Keratinocyte (primary cell): ENCODE measurements at regions not wholly inside any gene's neighbourhood (a gene's known extent, or its start where the extent isn't known, plus 50 kb on each side); places are given as distances from the start of the nearest gene placed in this dataset.

Experiments
- DNase-seq: peaks from one replicate; pipeline ENCODE4 v3.0.0-alpha.2; 2011; ENCODE audit warnings: low read depth, missing footprints, low spot score
- FAIRE-seq: peaks from 2 replicates; lab custom pipeline; 2011; peaks lifted over from hg19 to GRCh38; lab: Jason Lieb, UNC
- H2AFZ ChIP-seq: 2 replicates; pipeline ENCODE4 v1.6.0; 2012; ENCODE audit warnings: low read length, control low read depth, inconsistent platforms; ENCODE audit not compliant: control insufficient read depth
- H3K27ac ChIP-seq: 2 replicates; pipeline ENCODE4 v1.5.1; 2011; ENCODE audit warnings: low read length; ENCODE audit not compliant: control insufficient read depth, insufficient read depth
- H3K27me3 ChIP-seq: 3 replicates; pipeline ENCODE4 v1.6.0; 2011; ENCODE audit warnings: low read length; ENCODE audit not compliant: control insufficient read depth, insufficient read depth; ENCODE audit errors: extremely low read depth
- H3K36me3 ChIP-seq, 2 experiments: 2 replicates in 1 of 2; 3 replicates in 1 of 2; pipeline ENCODE4 v1.5.1; 2011; ENCODE audit warnings: low read length in 2 of 2, mild to moderate bottlenecking in 1 of 2; ENCODE audit not compliant: control insufficient read depth in 2 of 2, insufficient read depth in 2 of 2; ENCODE audit errors: extremely low read depth in 1 of 2
- H3K4me1 ChIP-seq: 3 replicates; pipeline ENCODE4 v1.5.1; 2011; ENCODE audit warnings: low read length; ENCODE audit not compliant: control insufficient read depth, insufficient read depth; ENCODE audit errors: extremely low read depth
- H3K4me2 ChIP-seq: 3 replicates; pipeline ENCODE4 v1.6.0; 2011; ENCODE audit warnings: low read depth, low read length; ENCODE audit not compliant: control insufficient read depth, insufficient read depth; ENCODE audit errors: extremely low read depth
- H3K4me3 ChIP-seq, 3 experiments: fragments of 200-600 bp in 1 of 3; sonication (generic) in 1 of 3; 2 replicates in 2 of 3; 3 replicates in 1 of 3; pipeline ENCODE4 v1.5.1; 2011 to 2016; ENCODE audit warnings: low read length in 3 of 3, mild to moderate bottlenecking in 3 of 3, control low read depth in 2 of 3, inconsistent platforms in 1 of 3, low read depth in 1 of 3, mixed read lengths in 1 of 3, mixed run types in 1 of 3, moderate library complexity in 1 of 3; ENCODE audit not compliant: control insufficient read depth in 2 of 3, insufficient read depth in 2 of 3; ENCODE audit errors: extremely low read depth in 1 of 3
- H3K79me2 ChIP-seq: 2 replicates; pipeline ENCODE4 v1.6.0; 2012; ENCODE audit warnings: low read length; ENCODE audit not compliant: control insufficient read depth, insufficient read depth
- H3K9ac ChIP-seq: 3 replicates; pipeline ENCODE4 v1.6.0; 2011; ENCODE audit warnings: low read length; ENCODE audit not compliant: control insufficient read depth, insufficient read depth; ENCODE audit errors: extremely low read depth
- H3K9me1 ChIP-seq: 3 replicates; pipeline ENCODE4 v1.6.0; 2011; ENCODE audit warnings: low read length; ENCODE audit not compliant: control insufficient read depth, insufficient read depth; ENCODE audit errors: extremely low read depth
- H3K9me3 ChIP-seq: 2 replicates; pipeline ENCODE4 v1.5.1; 2012; ENCODE audit warnings: low read depth, low read length; ENCODE audit not compliant: control insufficient read depth
- H4K20me1 ChIP-seq: 3 replicates; pipeline ENCODE4 v1.6.0; 2011; ENCODE audit warnings: low read length; ENCODE audit not compliant: control insufficient read depth, insufficient read depth; ENCODE audit errors: extremely low read depth
- CTCF ChIP-seq, 3 experiments: IDR thresholded peaks in 1 of 3; conservative IDR thresholded peaks in 1 of 3; optimal IDR thresholded peaks in 1 of 3; 2 replicates in 2 of 3; 3 replicates in 1 of 3; pipeline versions ENCODE3 to v1.5.1; 2011; ENCODE audit warnings: low read length in 3 of 3, mild to moderate bottlenecking in 3 of 3, moderate library complexity in 2 of 3, control low read depth in 1 of 3, inconsistent platforms in 1 of 3; ENCODE audit not compliant: insufficient read depth in 2 of 3; ENCODE audit errors: extremely low read depth in 1 of 3
- EZH2 ChIP-seq: IDR thresholded peaks from one replicate; pipeline ENCODE4 v1.6.1; 2012; ENCODE audit warnings: inconsistent platforms, mild to moderate bottlenecking, low read length, moderate library complexity
- dilution Hi-C: fragments of 300-500 bp; cut with MboI; formaldehyde crosslinking; loops from one replicate; pipeline ENCODE4 v1.7.0; 2020; ENCODE audit warnings: low sequenced_read_pairs; ENCODE audit not compliant: extremely low pct_ligation_motif_present

DNA sequence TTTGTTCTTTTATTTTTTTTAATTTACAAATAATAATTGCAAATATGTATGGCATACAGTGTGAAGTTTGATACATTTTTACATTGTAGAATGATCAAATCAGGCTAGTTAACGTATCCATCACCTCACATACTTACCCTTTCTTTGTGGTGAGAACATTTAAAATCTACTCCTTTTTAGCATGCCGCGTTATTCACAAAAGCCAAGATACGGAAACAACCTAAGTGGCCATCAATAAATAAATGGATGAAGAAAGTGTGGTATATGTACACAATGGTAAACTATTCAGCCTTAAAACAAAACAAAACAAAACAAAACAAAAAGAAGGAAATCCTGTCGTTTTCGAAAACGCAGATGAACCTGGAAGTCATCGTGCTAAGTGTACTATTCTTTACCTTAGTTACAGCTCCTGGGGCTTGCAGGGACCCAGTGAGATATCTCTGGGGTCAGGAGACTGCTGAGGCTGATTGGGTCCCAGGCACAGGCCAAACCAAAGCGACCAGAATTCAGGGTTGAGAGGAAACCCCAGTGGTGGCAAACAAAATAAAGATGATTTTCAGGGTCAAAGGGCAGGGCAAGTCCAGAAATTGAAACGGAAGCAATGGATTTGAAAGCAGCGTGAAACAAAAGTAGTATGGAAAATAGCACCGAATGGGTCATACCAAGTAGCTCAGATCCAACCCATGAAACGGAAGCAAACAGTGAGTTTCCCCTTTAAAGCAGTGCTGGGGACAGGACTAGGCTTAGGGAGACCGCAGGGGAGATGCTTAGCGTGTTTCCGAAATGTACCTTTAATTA, 188.2 kb downstream of the PLPP3 start:
- no peaks in the 10 kb centered on the region for H3K79me2 ChIP-seq

GRCh38 chr1:56390232-56390867, 189.0 kb downstream of the PLPP3 start:
- H3K27me3 ChIP-seq = no peaks in the 10 kb centered on the region
- H3K9ac ChIP-seq = no peak overlapping the region

More for the DNA sequence above, 188.2 kb downstream of the PLPP3 start:
- FAIRE-seq (no peak), DNase-seq (no peak)
- no peaks in the 10 kb centered on the region for H4K20me1 ChIP-seq
- H3K4me2 ChIP-seq = no peak overlapping the region
- H3K4me3 ChIP-seq = no peak overlapping the region
- no peak overlapping the region for H2AFZ ChIP-seq
- H3K36me3 ChIP-seq = no peaks in the 10 kb centered on the region
- H3K9ac ChIP-seq = no peak overlapping the region
- no peaks in the 10 kb centered on the region for H3K9me1 ChIP-seq
- no peaks in the 10 kb centered on the region for H3K4me1 ChIP-seq
- H3K27ac ChIP-seq = no peak overlapping the region
- no peaks in the 10 kb centered on the region for H3K27me3 ChIP-seq
- dilution Hi-C loops = no loop called here
- no peaks in the 10 kb centered on the region for H3K9me3 ChIP-seq
- TF ChIP-seq CTCF (optimal IDR thresholded peaks at IDR 0.05 in 1 of 3, IDR thresholded peaks at IDR 0.05 in 1 of 3, conservative IDR thresholded peaks at IDR 0.05 in 1 of 3; ENCODE audit: extremely low read depth in 1 of 3, insufficient read depth in 2 of 3, low read length in 3 of 3) (no peak), EZH2 (no peak)

More at GRCh38 chr1:56390232-56390867, 189.0 kb downstream of the PLPP3 start:
- Histone ChIP-seq H2AFZ (no peak overlapping the region), H4K20me1 (no peaks in the 10 kb centered on the region), H3K9me3 (no peaks in the 10 kb centered on the region), H3K4me2 (no peak overlapping the region), H3K27ac (no peak overlapping the region), H3K9me1 (no peaks in the 10 kb centered on the region), H3K36me3 (no peaks in the 10 kb centered on the region), H3K4me1 (no peaks in the 10 kb centered on the region), H3K4me3 (no peak overlapping the region), H3K79me2 (no peaks in the 10 kb centered on the region)
- DNase-seq (no peak), FAIRE-seq (no peak)
- no peak for TF ChIP-seq CTCF (optimal IDR thresholded peaks at IDR 0.05 in 1 of 3, IDR thresholded peaks at IDR 0.05 in 1 of 3, conservative IDR thresholded peaks at IDR 0.05 in 1 of 3; ENCODE audit: extremely low read depth in 1 of 3, insufficient read depth in 2 of 3, low read length in 3 of 3)
- no peak for TF ChIP-seq EZH2
- dilution Hi-C loops = no loop called here
